Left lung (tissue), 4 donors: ENCODE measurements at regions not wholly inside any gene's neighbourhood (a gene's known extent, or its start where the extent isn't known, plus 50 kb on each side); places are given as distances from the start of the nearest gene placed in this dataset.

Experiments used
- ATAC-seq: fragments of 200-7000 bp; cut with Tn5 transposase; one replicate; pipeline ENCODE4 v1.9.1; 2020; ENCODE audit warnings: moderate library complexity
- DNase-seq, 4 donors: peaks; one replicate each; pipeline ENCODE4 v3.0.0-alpha.2; 2013 to 2020
- H3K27ac ChIP-seq, 2 donors: fragments of 200-600 bp; sonication (generic) in 1 of 2; one replicate each; pipeline versions ENCODE4 v1.5.0 to v1.8.0; 2020 to 2021
- H3K27me3 ChIP-seq, 2 donors: fragments of 200-600 bp; sonication (generic) in 1 of 2; one replicate each; pipeline versions ENCODE4 v1.5.0 to v1.8.0; 2020 to 2021
- H3K36me3 ChIP-seq, 2 donors: fragments of 200-600 bp; sonication (generic) in 1 of 2; one replicate each; pipeline versions ENCODE4 v1.5.0 to v1.8.0; 2020 to 2021
- H3K4me1 ChIP-seq, 2 donors: fragments of 200-600 bp; one replicate each; pipeline ENCODE4 v1.8.0; 2021
- H3K4me3 ChIP-seq, 2 donors: fragments of 200-600 bp; sonication (generic) in 1 of 2; one replicate each; pipeline versions ENCODE4 v1.5.0 to v1.8.0; 2020 to 2021; ENCODE audit warnings: mild to moderate bottlenecking in 1 of 2
- H3K9me3 ChIP-seq, 2 donors: fragments of 200-600 bp; sonication (generic) in 1 of 2; one replicate each; pipeline versions ENCODE4 v1.5.0 to v1.8.0; 2020 to 2021
- CTCF ChIP-seq, 2 donors: fragments of 200-600 bp; sonication (generic) in 1 of 2; IDR thresholded peaks; one replicate each; pipeline versions ENCODE4 v1.5.0 to v1.8.0; 2021; ENCODE audit warnings: antibody characterized with exemption in 2 of 2
- intact Hi-C, 2 donors: fragments of 100-400 bp; cut with DNase I; formaldehyde crosslinking; loops; one replicate each; pipeline versions ENCODE4 v1.11.2 to v1.14.2; 2022
- donor health status: DM: no; HTN: yes; CAD: no.
- donor health status: DM: no; HTN: no; CAD: no.

- ATAC-seq = no peak
- TF ChIP-seq CTCF (IDR thresholded peaks at IDR 0.05) = no peak
- Histone ChIP-seq H3K4me3 (no peak overlapping the region), H3K9me3 (peaks cover 0 to 8% of the 10 kb centered on the region in 2 donors), H3K27me3 (no peaks in the 10 kb centered on the region), H3K27ac (no peak overlapping the region), H3K4me1 (no peaks in the 10 kb centered on the region), H3K36me3 (no peaks in the 10 kb centered on the region)
- intact Hi-C loops = no loop called here
- no peak for DNase-seq
Measured at GRCh38 chr3:835096-835495, 257.7 kb upstream of the CNTN6 start.

- no peaks in the 10 kb centered on the region for H3K27me3 ChIP-seq
- H3K36me3 ChIP-seq = no peaks in the 10 kb centered on the region
- intact Hi-C loops = no loop called here
- no peak for DNase-seq
- ATAC-seq = no peak
- no peaks in the 10 kb centered on the region for H3K4me1 ChIP-seq
- no peak overlapping the region for H3K27ac ChIP-seq
- no peak overlapping the region for H3K4me3 ChIP-seq
- no peaks in the 10 kb centered on the region for H3K9me3 ChIP-seq
- no peak for TF ChIP-seq CTCF (IDR thresholded peaks at IDR 0.05)
Measured at GRCh38 chr3:839981-840380, 252.8 kb upstream of the CNTN6 start.

- no peak for DNase-seq
- TF ChIP-seq CTCF (IDR thresholded peaks at IDR 0.05) = no peak
- intact Hi-C loops = no loop called here
- no peaks in the 10 kb centered on the region for H3K36me3 ChIP-seq
- no peaks in the 10 kb centered on the region for H3K27me3 ChIP-seq
- H3K27ac ChIP-seq = no peak overlapping the region
- no peak for ATAC-seq
- H3K4me1 ChIP-seq = no peaks in the 10 kb centered on the region
- peaks cover 0 to 15% of the 10 kb centered on the region in 2 donors for H3K9me3 ChIP-seq
- H3K4me3 ChIP-seq = no peak overlapping the region
Measured at GRCh38 chr3:851098-851790, 241.6 kb upstream of the CNTN6 start.

GRCh38 chr3:852033-852432 lies 240.8 kb upstream of the CNTN6 start:
- peaks cover 0 to 12% of the 10 kb centered on the region in 2 donors for H3K9me3 ChIP-seq
- H3K4me3 ChIP-seq = no peak overlapping the region
- H3K27ac ChIP-seq = no peak overlapping the region
- no peak for TF ChIP-seq CTCF (IDR thresholded peaks at IDR 0.05)
- H3K36me3 ChIP-seq = no peaks in the 10 kb centered on the region
- intact Hi-C loops = no loop called here
- H3K27me3 ChIP-seq = no peaks in the 10 kb centered on the region
- no peaks in the 10 kb centered on the region for H3K4me1 ChIP-seq
- ATAC-seq = no peak
- DNase-seq = no peak

GRCh38 chr3:853489-853888 lies 239.3 kb upstream of the CNTN6 start:
- DNase-seq = no peak
- intact Hi-C loops = no loop called here
- no peaks in the 10 kb centered on the region for H3K27me3 ChIP-seq
- no peak overlapping the region for H3K27ac ChIP-seq
- H3K4me1 ChIP-seq = no peaks in the 10 kb centered on the region
- TF ChIP-seq CTCF (IDR thresholded peaks at IDR 0.05) = no peak
- no peak for ATAC-seq
- no peak overlapping the region for H3K4me3 ChIP-seq
- H3K36me3 ChIP-seq = no peaks in the 10 kb centered on the region
- H3K9me3 ChIP-seq = peaks cover 0 to 15% of the 10 kb centered on the region in 2 donors
